ENCODE measurements at regions not wholly inside any gene's neighbourhood (a gene's known extent, or its start where the extent isn't known, plus 50 kb on each side); places are given as distances from the start of the nearest gene placed in this dataset.

- no peak for DNase-seq
Observed at GRCh38 chrX:145631461-145631951, 186.1 kb upstream of the SLITRK2 start.

- DNase-seq: no peak
Observed at GRCh38 chrX:145654486-145654885, 163.1 kb upstream of the SLITRK2 start.

GRCh38 chrX:145673841-145674240 lies 143.8 kb upstream of the SLITRK2 start:
- DNase-seq: no peak

GRCh38 chrX:145677109-145677817 lies 140.4 kb upstream of the SLITRK2 start:
- DNase-seq: no peak

GRCh38 chrX:145682518-145683298 lies 134.9 kb upstream of the SLITRK2 start:
- DNase-seq: no peak

GRCh38 chrX:145687146-145687545 lies 130.5 kb upstream of the SLITRK2 start:
- no peak for DNase-seq

- DNase-seq: no peak
Observed at GRCh38 chrX:145687707-145688106, 129.9 kb upstream of the SLITRK2 start.

- DNase-seq: no peak
Observed at GRCh38 chrX:145694048-145694447, 123.6 kb upstream of the SLITRK2 start.

GRCh38 chrX:145715641-145716138 lies 101.9 kb upstream of the SLITRK2 start:
- DNase-seq: no peak

GRCh38 chrX:145716226-145716625 lies 101.4 kb upstream of the SLITRK2 start:
- DNase-seq: no peak

- DNase-seq: no peak
Observed at GRCh38 chrX:145727476-145727875, 90.2 kb upstream of the SLITRK2 start.

- DNase-seq: no peak
Observed at GRCh38 chrX:145729635-145730034, 88.0 kb upstream of the SLITRK2 start.

GRCh38 chrX:145735036-145735435 lies 82.6 kb upstream of the SLITRK2 start:
- DNase-seq: no peak

GRCh38 chrX:145751943-145752342 lies 65.7 kb upstream of the SLITRK2 start:
- DNase-seq: no peak

Measured in renal pelvis (tissue), 1 donor.